ENCODE measurements at regions not wholly inside any gene's neighbourhood (a gene's known extent, or its start where the extent isn't known, plus 50 kb on each side); places are given as distances from the start of the nearest gene placed in this dataset.

- H3K36me3 ChIP-seq (ENCODE audit: control insufficient read depth, insufficient read depth, low read length) = no peaks in the 10 kb centered on the region
- peaks cover 6% of the 10 kb centered on the region for H3K27me3 ChIP-seq (ENCODE audit: control insufficient read depth, insufficient read depth, low read length)
- no peak for TF ChIP-seq CTCF (IDR thresholded peaks at IDR 0.05; ENCODE audit: insufficient read depth, low read length, poor library complexity, severe bottlenecking)
- no peak overlapping the region for H3K4me3 ChIP-seq (ENCODE audit: low read depth, low read length)
- no peak for DNase-seq (ENCODE audit: low read depth)
These were observed 148.7 kb upstream of the PPP2R2D start for GRCh38 chr10:131751827-131752775.

- Histone ChIP-seq H3K4me3 (ENCODE audit: low read depth, low read length) (no peak overlapping the region), H3K27me3 (ENCODE audit: control insufficient read depth, insufficient read depth, low read length) (peaks cover 5% of the 10 kb centered on the region), H3K36me3 (ENCODE audit: control insufficient read depth, insufficient read depth, low read length) (no peaks in the 10 kb centered on the region)
- no peak for TF ChIP-seq CTCF (IDR thresholded peaks at IDR 0.05; ENCODE audit: insufficient read depth, low read length, poor library complexity, severe bottlenecking)
- DNase-seq (ENCODE audit: low read depth) = no peak
These were observed 147.5 kb upstream of the PPP2R2D start for GRCh38 chr10:131753336-131753735.

- H3K36me3 ChIP-seq (ENCODE audit: control insufficient read depth, insufficient read depth, low read length) = no peaks in the 10 kb centered on the region
- no peak for DNase-seq (ENCODE audit: low read depth)
- TF ChIP-seq CTCF (IDR thresholded peaks at IDR 0.05; ENCODE audit: insufficient read depth, low read length, poor library complexity, severe bottlenecking) = no peak
- no peak overlapping the region for H3K4me3 ChIP-seq (ENCODE audit: low read depth, low read length)
- H3K27me3 ChIP-seq (ENCODE audit: control insufficient read depth, insufficient read depth, low read length) = no peaks in the 10 kb centered on the region
These were observed 145.6 kb upstream of the PPP2R2D start for GRCh38 chr10:131755200-131755599.

GRCh38 chr10:131757285-131758058, 143.3 kb upstream of the PPP2R2D start:
- Histone ChIP-seq H3K27me3 (ENCODE audit: control insufficient read depth, insufficient read depth, low read length) (no peaks in the 10 kb centered on the region), H3K4me3 (ENCODE audit: low read depth, low read length) (no peak overlapping the region), H3K36me3 (ENCODE audit: control insufficient read depth, insufficient read depth, low read length) (no peaks in the 10 kb centered on the region)
- TF ChIP-seq CTCF (IDR thresholded peaks at IDR 0.05; ENCODE audit: insufficient read depth, low read length, poor library complexity, severe bottlenecking) = no peak
- no peak for DNase-seq (ENCODE audit: low read depth)

- no peak for DNase-seq (ENCODE audit: low read depth)
- Histone ChIP-seq H3K4me3 (ENCODE audit: low read depth, low read length) (no peak overlapping the region), H3K36me3 (ENCODE audit: control insufficient read depth, insufficient read depth, low read length) (no peaks in the 10 kb centered on the region), H3K27me3 (ENCODE audit: control insufficient read depth, insufficient read depth, low read length) (no peaks in the 10 kb centered on the region)
- TF ChIP-seq CTCF (IDR thresholded peaks at IDR 0.05; ENCODE audit: insufficient read depth, low read length, poor library complexity, severe bottlenecking) = no peak
These were observed 142.5 kb upstream of the PPP2R2D start for GRCh38 chr10:131758062-131758938.

Measured in kidney epithelial cell (primary cell).